ENCODE measurements at regions not wholly inside any gene's neighbourhood (a gene's known extent, or its start where the extent isn't known, plus 50 kb on each side); places are given as distances from the start of the nearest gene placed in this dataset.

DNA sequence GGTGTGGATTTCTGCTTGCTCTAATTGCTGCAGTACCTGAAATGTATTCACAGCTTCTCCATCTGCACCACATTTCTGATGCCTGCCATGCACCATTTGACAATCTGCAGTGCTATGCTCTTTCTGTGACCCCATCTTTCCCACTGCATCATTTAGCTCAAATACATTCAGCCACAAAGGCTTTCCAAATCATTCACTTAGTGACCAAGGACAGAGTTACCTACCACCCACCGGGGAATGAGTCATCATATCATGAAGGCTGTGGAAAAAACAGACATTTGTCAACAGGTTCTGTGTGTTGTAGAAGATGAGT lies 465.5 kb upstream of the ATP2B1 start:
- H3K9me3 ChIP-seq (replicated peaks; ENCODE audit: control insufficient read depth, insufficient read depth, low read length): no peaks in the 10 kb centered on the region
- FAIRE-seq: no peak
- H3K79me2 ChIP-seq (ENCODE audit: control insufficient read depth, insufficient read depth, low read length): no peaks in the 10 kb centered on the region
- H3K27me3 ChIP-seq (ENCODE audit: control insufficient read depth in 2 of 2, insufficient read depth in 2 of 2, low read length in 2 of 2): no peaks in the 10 kb centered on the region
- DNase-seq (ENCODE audit: low read depth, low spot score): no peak
- H3K9me1 ChIP-seq (replicated peaks; ENCODE audit: control insufficient read depth, extremely low read depth, insufficient read depth, low read length): no peaks in the 10 kb centered on the region
- H3K36me3 ChIP-seq (ENCODE audit: control insufficient read depth in 2 of 2, extremely low read depth in 1 of 2, insufficient read depth in 2 of 2, low read length in 2 of 2): no peaks in the 10 kb centered on the region
- intact Hi-C loops (cut with micrococcal nuclease) (no loop called here), dilution Hi-C loops (cut with MboI; ENCODE audit: extremely low pct_ligation_motif_present, low sequenced_read_pairs) (no loop called here)
- H3K4me2 ChIP-seq (ENCODE audit: insufficient read depth, low read length): no peak overlapping the region
- no TSS peak for BruUV-seq (replicated peaks)
- H3K9ac ChIP-seq (replicated peaks; ENCODE audit: extremely low read depth, insufficient read depth, low read length): no peak overlapping the region
- H3K27ac ChIP-seq (ENCODE audit: insufficient read depth, low read depth, low read length): no peak overlapping the region
- TF ChIP-seq GATA2 (IDR thresholded peaks at IDR 0.05; ENCODE audit: insufficient read depth, insufficient read length, low read depth, low read length) (no peak), EZH2 (IDR thresholded peaks at IDR 0.05; ENCODE audit: borderline replicate concordance, low read depth, low read length, severe bottlenecking) (no peak), CTCF (IDR thresholded peaks at IDR 0.05; ENCODE audit: extremely low read depth in 1 of 2, insufficient read depth in 1 of 2, low read depth in 1 of 2, low read length in 2 of 2) (no peak), MYC (IDR thresholded peaks at IDR 0.05; ENCODE audit: low read depth, low read length) (no peak), POLR2A (IDR thresholded peaks at IDR 0.05; ENCODE audit: low read depth, low read length) (no peak), JUN (IDR thresholded peaks at IDR 0.05; ENCODE audit: borderline replicate concordance, insufficient read depth, insufficient read length, low read depth) (peak; percentile 32), POLR2AphosphoS5 (IDR thresholded peaks at IDR 0.05; ENCODE audit: insufficient read depth, low read depth, low read length) (no peak), FOS (IDR thresholded peaks at IDR 0.05; ENCODE audit: borderline replicate concordance, insufficient read depth, low read length) (peak; percentile 18)
- TF ChIP-seq, protein P1, sequence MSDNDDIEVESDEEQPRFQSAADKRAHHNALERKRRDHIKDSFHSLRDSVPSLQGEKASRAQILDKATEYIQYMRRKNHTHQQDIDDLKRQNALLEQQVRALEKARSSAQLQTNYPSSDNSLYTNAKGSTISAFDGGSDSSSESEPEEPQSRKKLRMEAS (IDR thresholded peaks at IDR 0.05; ENCODE audit: insufficient read depth, insufficient read length): no peak
- no peak overlapping the region for H2AFZ ChIP-seq (ENCODE audit: low read depth, low read length)
- ChIA-PET CTCF (interaction anchor here (1.1 to 1.6 kb wide), 2 partner anchors 9 to 46 kb away, joined by 3 to 4 read pairs; no protein-coding TSS in a partner anchor), POLR2A (no interaction called here)
- no peaks in the 10 kb centered on the region for H4K20me1 ChIP-seq (replicated peaks; ENCODE audit: control insufficient read depth, extremely low read depth, insufficient read depth, low read length)
- no peaks in the 10 kb centered on the region for H3K4me1 ChIP-seq (ENCODE audit: control insufficient read depth, extremely low read depth, insufficient read depth, low read length)
- no peak overlapping the region for H3K4me3 ChIP-seq (replicated peaks in 1 of 3; ENCODE audit: insufficient read depth in 1 of 3, low read depth in 1 of 3, low read length in 3 of 3)
